Kidney epithelial cell (primary cell): ENCODE measurements at regions not wholly inside any gene's neighbourhood (a gene's known extent, or its start where the extent isn't known, plus 50 kb on each side); places are given as distances from the start of the nearest gene placed in this dataset.

Experiments used
- DNase-seq: peaks from one replicate; pipeline ENCODE4 v3.0.0-alpha.2; 2010; ENCODE audit warnings: low read depth
- H3K27me3 ChIP-seq: 2 replicates; pipeline ENCODE4 v1.6.0; 2011; ENCODE audit warnings: low read length; ENCODE audit not compliant: control insufficient read depth, insufficient read depth
- H3K36me3 ChIP-seq: 2 replicates; pipeline ENCODE4 v1.5.1; 2011; ENCODE audit warnings: low read length; ENCODE audit not compliant: control insufficient read depth, insufficient read depth
- H3K4me3 ChIP-seq: 2 replicates; pipeline ENCODE4 v1.5.1; 2011; ENCODE audit warnings: low read depth, mild to moderate bottlenecking, control low read depth, low read length
- CTCF ChIP-seq: IDR thresholded peaks from 2 replicates; pipeline ENCODE4 v1.5.1; 2011; ENCODE audit warnings: mild to moderate bottlenecking, moderate library complexity, low read length, control low read depth, inconsistent platforms; ENCODE audit not compliant: insufficient read depth, poor library complexity, severe bottlenecking

DNA sequence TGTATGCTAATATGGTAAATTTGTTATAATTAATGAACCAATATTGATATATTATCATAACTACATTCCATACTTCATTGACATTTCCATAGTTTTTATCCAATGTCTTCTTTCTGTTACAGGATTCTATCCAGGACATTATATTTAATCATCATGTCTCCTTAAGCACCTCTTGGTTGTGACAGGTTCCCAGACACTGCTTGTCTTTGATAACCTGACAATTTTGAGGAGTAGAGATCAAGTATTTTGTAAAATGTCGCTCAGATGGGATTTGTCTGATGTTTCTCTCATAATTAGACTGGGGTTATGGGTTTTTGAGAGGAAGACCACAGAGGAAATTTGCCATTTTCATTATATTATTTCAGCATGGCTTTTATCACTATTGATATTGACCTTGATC, 317.4 kb downstream of the PLOD2 start:
- Histone ChIP-seq H3K4me3 (no peak overlapping the region), H3K27me3 (no peaks in the 10 kb centered on the region), H3K36me3 (no peaks in the 10 kb centered on the region)
- DNase-seq, result no peak
- TF ChIP-seq CTCF, result no peak

DNA sequence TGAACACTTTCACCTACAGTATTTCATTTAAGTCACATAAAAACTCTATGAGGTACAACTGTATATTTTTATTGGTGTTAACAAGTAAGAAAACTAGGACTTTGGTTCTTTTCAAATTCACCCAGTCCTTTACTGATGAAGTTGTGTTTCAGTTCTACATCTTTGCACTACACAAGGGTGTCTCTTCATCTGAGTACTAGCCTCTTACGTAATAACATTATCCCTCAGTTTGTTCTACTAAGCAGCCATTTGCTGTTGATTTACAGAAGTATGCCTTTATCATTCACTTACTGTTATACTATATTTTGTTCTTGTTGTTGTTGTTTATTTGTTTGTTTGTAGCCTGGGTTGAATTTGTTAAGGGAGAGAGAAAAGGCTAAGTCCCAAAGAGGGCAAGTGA, 311.9 kb downstream of the PLOD2 start:
- Histone ChIP-seq H3K36me3 (no peaks in the 10 kb centered on the region), H3K27me3 (no peaks in the 10 kb centered on the region), H3K4me3 (no peak overlapping the region)
- no peak for DNase-seq
- no peak for TF ChIP-seq CTCF

- no peak for DNase-seq
- no peak for TF ChIP-seq CTCF
- no peaks in the 10 kb centered on the region for H3K27me3 ChIP-seq
- H3K36me3 ChIP-seq, result no peaks in the 10 kb centered on the region
- no peak overlapping the region for H3K4me3 ChIP-seq
Measured at GRCh38 chr3:145854499-145854898, 306.5 kb downstream of the PLOD2 start.

DNA sequence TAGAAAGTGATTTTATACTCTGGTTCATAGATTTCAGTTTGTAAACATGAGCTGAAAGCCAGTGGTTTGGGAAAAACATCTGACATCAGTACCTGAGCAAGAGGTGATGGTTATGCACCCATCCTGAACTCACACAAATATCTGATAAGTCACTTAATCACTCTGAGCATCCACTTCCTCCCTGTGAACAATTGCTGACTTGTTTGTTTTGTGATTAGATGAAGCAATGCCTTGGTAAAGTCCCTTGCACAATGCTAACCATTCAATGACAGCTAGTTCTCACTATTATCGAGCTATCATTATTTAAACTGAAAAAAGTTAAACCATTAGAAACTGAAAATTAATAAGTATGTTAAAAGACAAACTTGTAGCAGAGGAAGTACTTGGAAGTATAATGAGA, 303.0 kb downstream of the PLOD2 start:
- Histone ChIP-seq H3K4me3 (no peak overlapping the region), H3K27me3 (no peaks in the 10 kb centered on the region), H3K36me3 (no peaks in the 10 kb centered on the region)
- TF ChIP-seq CTCF, result no peak
- DNase-seq, result no peak

- H3K4me3 ChIP-seq, result no peak overlapping the region
- H3K27me3 ChIP-seq, result no peaks in the 10 kb centered on the region
- no peak for DNase-seq
- TF ChIP-seq CTCF, result no peak
- no peaks in the 10 kb centered on the region for H3K36me3 ChIP-seq
Measured at GRCh38 chr3:145864336-145864735, 296.6 kb downstream of the PLOD2 start.

- TF ChIP-seq CTCF, result no peak
- no peak for DNase-seq
- Histone ChIP-seq H3K27me3 (no peaks in the 10 kb centered on the region), H3K36me3 (no peaks in the 10 kb centered on the region), H3K4me3 (no peak overlapping the region)
Measured at GRCh38 chr3:145865399-145866018, 295.5 kb downstream of the PLOD2 start.
